GM21723 (cell line): ENCODE measurements at regions not wholly inside any gene's neighbourhood (a gene's known extent, or its start where the extent isn't known, plus 50 kb on each side); places are given as distances from the start of the nearest gene placed in this dataset.
A peak's percentile ranks its signal among the peaks of the same experiment; 100 is the strongest.
"Not testable (repeated sequence)": the region's sequence is repeated elsewhere in the genome, so short reads cannot be mapped to it uniquely, and the experiment has no call there.

Experiments
- ATAC-seq: cut with Tn5 transposase; IDR thresholded peaks from one replicate; pipeline ENCODE4 v1.9.1; 2021; ENCODE audit warnings: mild to moderate bottlenecking, moderate library complexity; ENCODE audit not compliant: unreplicated experiment

- no peak for ATAC-seq
Observed at GRCh38 chr2:7140306-7140705, 223.1 kb downstream of the RNF144A start.

DNA sequence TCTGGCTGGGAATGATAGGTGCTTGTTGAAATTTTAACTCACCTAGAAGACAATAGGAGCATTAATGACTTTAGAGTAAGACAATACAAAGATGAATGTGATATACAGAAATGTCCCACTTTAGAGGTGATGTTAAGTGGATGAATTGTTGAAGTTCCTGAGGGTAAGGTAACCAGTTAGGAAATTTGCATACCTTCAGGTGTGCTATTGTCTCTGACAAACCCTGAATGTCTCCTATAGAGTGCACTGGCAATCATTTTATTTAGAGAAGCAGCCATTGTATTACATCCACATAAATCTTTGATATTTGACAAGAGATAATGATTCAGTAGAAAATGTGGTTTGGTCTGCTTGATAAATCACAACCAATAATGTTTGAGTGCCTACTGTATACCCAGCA lies 228.5 kb downstream of the RNF144A start:
- no peak for ATAC-seq

GRCh38 chr2:7146151-7146550 lies 228.9 kb downstream of the RNF144A start:
- no peak for ATAC-seq

GRCh38 chr2:7154656-7155055 lies 237.4 kb downstream of the RNF144A start:
- ATAC-seq: no peak

GRCh38 chr2:7161501-7161900 lies 244.3 kb downstream of the RNF144A start:
- ATAC-seq: no peak

DNA sequence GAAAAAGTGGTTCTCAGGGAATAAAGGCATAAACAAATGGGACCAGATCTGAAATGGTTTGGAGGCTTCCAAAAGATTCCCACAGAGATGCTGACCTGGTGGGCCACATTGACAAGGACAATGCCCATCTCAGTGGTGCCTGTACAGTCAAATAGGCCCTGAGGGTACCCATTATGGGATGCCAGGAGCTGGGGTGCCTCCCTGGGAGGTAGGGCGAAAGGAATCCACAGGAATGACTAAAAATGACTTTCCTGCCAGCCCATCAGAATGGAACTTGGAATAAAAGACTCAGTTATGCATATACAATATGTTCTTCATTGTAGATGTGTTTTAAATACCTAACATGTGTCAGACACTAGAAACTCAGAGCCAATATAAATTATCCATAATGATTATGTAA lies 248.5 kb downstream of the RNF144A start:
- no peak for ATAC-seq

DNA sequence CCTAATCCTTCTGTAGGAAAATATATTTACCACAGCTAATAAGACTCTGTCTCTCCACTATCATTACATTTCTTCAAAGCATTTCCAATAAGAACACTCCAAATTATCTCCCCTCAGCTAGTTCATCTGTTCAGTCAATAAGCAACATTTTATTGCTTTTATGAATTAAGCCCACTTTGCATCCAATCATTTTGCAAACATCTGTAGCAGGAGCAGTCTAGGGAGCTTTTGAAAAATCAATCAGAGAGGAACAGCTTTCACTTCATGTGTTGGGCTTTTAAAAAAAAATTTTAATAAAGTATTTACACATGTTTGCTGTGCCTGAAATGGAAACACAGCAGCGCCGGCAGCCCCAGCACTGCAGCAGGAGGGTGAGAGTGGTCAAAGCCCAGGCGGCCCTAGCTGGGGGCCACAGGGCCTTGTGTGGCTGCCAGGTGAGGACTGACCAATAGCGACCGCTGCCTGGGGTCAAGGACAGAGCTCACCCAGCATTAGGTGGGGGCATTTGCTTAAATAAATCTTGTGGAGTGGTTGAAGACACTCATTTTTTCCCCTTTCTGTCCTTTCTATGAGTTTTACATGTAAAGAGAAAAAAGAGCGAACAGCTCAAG lies 250.7 kb downstream of the RNF144A start:
- ATAC-seq: no peak

DNA sequence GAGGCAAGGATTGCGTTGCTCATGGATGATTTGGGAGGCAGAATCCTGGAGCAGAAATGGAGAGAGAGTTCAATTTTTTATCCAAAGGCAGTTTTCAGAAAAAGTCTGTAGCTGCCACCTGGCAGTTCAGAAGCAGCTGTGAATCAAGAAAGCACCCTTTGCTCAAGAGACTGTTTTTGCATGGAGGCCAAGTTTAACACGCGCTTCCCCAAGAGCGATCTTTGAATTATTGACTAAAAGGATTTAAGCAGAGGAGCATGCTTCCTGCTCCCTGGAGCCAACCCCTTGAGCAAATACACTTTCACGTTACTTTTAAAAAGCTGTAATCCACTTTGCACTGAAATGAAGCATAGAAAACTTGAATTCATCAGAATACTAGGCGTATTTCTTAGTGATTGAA lies 252.4 kb downstream of the RNF144A start:
- ATAC-seq: no peak

DNA sequence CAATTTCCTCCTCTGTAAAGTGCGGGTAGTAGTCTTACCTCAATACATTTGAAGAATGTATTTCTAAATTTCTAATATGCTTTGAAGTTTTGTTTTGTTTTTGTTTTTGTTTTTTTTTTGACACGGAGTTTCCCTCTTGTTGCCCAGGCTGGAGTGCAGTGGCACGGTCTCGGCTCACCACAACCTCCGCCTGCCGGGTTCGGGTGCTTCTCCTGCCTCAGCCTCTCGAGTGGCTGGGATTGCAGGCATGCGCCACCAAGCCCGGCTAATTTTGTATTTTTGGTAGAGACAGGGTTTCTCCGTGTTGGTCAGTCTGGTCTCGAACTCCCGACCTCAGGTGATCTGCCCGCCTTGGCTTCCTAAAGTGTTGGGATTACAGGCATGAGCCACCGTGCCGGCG lies 261.8 kb downstream of the RNF144A start:
- not testable (repeated sequence) for ATAC-seq

DNA sequence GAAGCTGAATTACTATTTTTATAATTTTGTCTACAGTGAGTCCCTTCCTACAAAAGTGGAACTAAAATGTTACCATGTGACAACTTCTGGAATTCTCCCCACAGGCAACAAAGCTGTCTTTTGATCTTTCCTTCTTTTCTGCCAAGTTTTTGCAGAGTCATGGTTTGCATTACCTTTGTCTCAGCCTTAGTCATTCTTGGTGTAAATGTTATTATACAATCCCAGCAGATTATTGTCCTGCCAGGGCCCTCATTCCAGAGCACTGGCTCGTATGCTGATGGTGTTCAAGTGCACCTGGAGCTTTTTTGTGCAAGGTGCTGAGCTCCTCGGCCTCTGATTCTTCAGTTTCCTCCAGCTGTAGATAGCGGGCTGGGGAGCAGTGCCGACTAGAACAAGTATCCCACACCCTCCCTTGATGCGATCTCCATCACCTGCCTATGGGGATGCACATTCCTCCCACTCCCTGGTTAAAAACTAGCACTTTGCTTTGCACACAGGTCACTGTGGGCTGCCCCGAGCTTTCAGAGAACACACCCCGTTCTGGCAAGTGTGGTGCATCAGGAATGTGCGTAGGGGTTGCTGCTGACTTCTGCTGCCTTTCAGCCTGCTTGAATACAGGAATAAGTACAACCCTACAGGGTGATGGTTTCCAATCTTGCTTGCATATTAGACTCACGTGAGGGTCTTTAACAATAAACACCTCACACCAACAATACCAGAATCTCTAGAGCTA lies 263.6 kb downstream of the RNF144A start:
- ATAC-seq: no peak

DNA sequence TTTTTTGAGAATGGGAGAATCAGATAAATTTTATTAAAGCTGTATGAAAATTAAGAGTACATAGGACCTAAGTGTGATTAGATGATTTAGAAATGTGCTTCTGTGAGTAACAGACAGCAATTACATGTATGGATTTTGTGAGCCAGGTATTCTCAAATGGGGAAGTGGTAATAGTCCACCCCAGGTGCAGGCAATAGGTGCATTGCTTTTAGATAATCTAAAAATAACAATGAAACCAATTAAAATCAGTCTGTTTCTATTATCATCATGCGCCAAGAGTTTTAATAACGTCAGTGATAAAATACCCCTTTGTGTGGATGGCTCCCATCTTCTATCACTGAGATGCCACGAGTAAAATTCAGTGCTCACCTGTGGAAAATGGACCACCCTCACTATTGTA lies 265.3 kb downstream of the RNF144A start:
- no peak for ATAC-seq

GRCh38 chr2:7189106-7189505 lies 271.9 kb downstream of the RNF144A start:
- ATAC-seq: no peak

- ATAC-seq: no peak
Observed at GRCh38 chr2:7190587-7191324, 273.5 kb downstream of the RNF144A start.

DNA sequence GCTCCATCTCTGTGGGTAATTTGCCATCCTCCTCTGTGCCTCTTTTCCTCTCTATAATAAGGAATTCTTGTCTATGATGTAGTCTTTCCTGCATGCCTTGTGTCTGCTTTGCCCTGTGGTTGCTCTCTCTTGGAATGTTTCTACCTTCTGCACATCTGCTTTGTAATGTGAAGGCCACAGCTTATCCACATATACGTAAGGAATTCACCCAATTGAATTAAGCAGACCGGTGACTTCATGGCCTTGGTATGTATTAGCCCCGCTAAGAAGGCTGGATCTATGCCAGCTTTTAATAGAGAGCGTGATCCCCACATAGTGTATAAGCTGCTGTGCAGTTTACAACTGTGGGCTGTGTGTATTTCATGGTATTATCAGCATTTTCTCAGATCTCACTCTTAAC lies 274.7 kb downstream of the RNF144A start:
- ATAC-seq: no peak

GRCh38 chr2:7193457-7193856 lies 276.2 kb downstream of the RNF144A start:
- ATAC-seq: no peak

GRCh38 chr2:7194950-7195349 lies 277.7 kb downstream of the RNF144A start:
- ATAC-seq: no peak

DNA sequence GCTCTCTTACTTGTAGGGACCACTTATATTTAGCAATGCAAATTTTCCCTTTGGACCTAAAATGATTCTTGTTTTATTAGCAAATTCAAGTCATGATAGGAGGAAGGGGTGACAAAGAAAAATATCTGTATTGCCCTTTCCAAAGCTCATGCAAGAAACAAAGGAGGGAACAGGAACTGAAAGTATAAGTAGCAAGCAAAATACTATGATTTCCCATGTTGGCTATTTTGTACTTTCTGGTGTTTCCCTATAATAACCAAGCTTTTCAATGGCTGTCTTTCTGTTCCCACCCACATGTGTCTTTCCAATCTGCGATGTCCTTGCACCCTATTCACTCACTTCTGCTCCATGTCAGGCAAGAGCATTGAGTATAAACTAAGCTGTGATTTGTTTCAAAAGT lies 279.7 kb downstream of the RNF144A start:
- no peak for ATAC-seq

DNA sequence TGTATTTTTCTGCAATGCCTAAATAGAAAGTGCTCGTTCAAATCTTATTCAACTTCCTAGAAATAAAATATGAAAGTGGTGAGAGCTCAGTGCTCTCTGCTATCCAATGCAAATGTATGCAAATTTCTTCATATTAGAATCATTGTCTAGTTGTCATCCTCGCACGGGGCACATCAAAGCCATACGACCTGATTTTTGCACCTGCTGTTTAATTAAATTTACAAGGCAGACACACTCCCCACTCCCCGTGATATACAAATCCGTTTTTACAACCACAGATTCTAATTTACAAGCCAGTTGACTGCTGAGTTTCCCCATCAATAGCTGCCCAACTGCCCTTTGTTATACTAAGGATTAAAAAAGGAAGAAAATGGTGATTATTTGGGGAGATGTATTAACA lies 284.6 kb downstream of the RNF144A start:
- no peak for ATAC-seq

GRCh38 chr2:7203056-7203467 lies 285.9 kb downstream of the RNF144A start:
- peak; percentile 72 for ATAC-seq

- ATAC-seq: no peak
Observed at GRCh38 chr2:7205151-7205830, 288.1 kb downstream of the RNF144A start.

GRCh38 chr2:7206111-7206810 lies 289.0 kb downstream of the RNF144A start:
- no peak for ATAC-seq
